H1 (cell line): ENCODE measurements at regions not wholly inside any gene's neighbourhood (a gene's known extent, or its start where the extent isn't known, plus 50 kb on each side); places are given as distances from the start of the nearest gene placed in this dataset.
A peak's percentile ranks its signal among the peaks of the same experiment; 100 is the strongest.

Experiments
- BCL11A ChIP-seq, 2 experiments: IDR thresholded peaks; one replicate each; pipeline ENCODE4 v1.6.1; 2011; ENCODE audit warnings: low read depth in 2 of 2, low read length in 2 of 2, mild to moderate bottlenecking in 2 of 2
- CEBPB ChIP-seq: IDR thresholded peaks from 2 replicates; pipeline ENCODE4 v1.6.1; 2012; ENCODE audit warnings: low read depth, low read length
- CHD7 ChIP-seq: fragments of 300-600 bp; sonication (generic); IDR thresholded peaks from 2 replicates; pipeline ENCODE4 v1.7.1; 2012; ENCODE audit warnings: low read length, moderate library complexity, mild to moderate bottlenecking, inconsistent platforms; ENCODE audit not compliant: insufficient replicate concordance
- E2F6 ChIP-seq: IDR thresholded peaks from 2 replicates; pipeline ENCODE4 v1.6.1; 2012; ENCODE audit warnings: inconsistent platforms
- EP300 ChIP-seq, 2 experiments: IDR thresholded peaks; 1 replicate in 1 of 2; 2 replicates in 1 of 2; pipeline ENCODE4 v1.6.1; 2011 to 2012; ENCODE audit warnings: low read depth in 2 of 2, low read length in 2 of 2, mild to moderate bottlenecking in 2 of 2, borderline replicate concordance in 1 of 2, inconsistent platforms in 1 of 2, moderate library complexity in 1 of 2
- FOSL1 ChIP-seq: IDR thresholded peaks from 2 replicates; pipeline ENCODE4 v1.6.1; 2011; ENCODE audit warnings: mild to moderate bottlenecking, low read depth, low read length, moderate library complexity; ENCODE audit not compliant: insufficient read depth
- POU5F1 ChIP-seq: IDR thresholded peaks from 2 replicates; pipeline ENCODE4 v1.6.1; 2011; ENCODE audit warnings: low read depth, mild to moderate bottlenecking, low read length, moderate library complexity
- RXRA ChIP-seq: IDR thresholded peaks from 2 replicates; pipeline ENCODE4 v1.6.1; 2011; ENCODE audit warnings: low read depth, mild to moderate bottlenecking, low read length, moderate library complexity; ENCODE audit not compliant: insufficient read depth
- SIX5 ChIP-seq: IDR thresholded peaks from 2 replicates; pipeline ENCODE4 v1.6.1; 2011; ENCODE audit warnings: mild to moderate bottlenecking, low read depth, low read length
- SP1 ChIP-seq: IDR thresholded peaks from 2 replicates; pipeline ENCODE4 v1.6.1; 2011; ENCODE audit warnings: low read depth, low read length
- TAF1 ChIP-seq: IDR thresholded peaks from 2 replicates; pipeline ENCODE4 v1.6.1; 2011; ENCODE audit warnings: mild to moderate bottlenecking, low read depth, low read length

- TF ChIP-seq POU5F1 (peak; percentile 76; the same call in 1 of the 2 replicates), SP1 (peak; percentile 80), BCL11A (IDR thresholded peaks at IDR 0.05; ENCODE audit: low read depth in 2 of 2, low read length in 2 of 2) (no peak), E2F6 (no peak), SIX5 (no peak), EP300 (IDR thresholded peaks at IDR 0.05; ENCODE audit: borderline replicate concordance in 1 of 2, low read depth in 2 of 2, low read length in 2 of 2) (peak in 1 of 2 experiments; percentile 79; a peak in 1 of 3 replicates), CEBPB (no peak), RXRA (no peak), CHD7 (peak; percentile 96), TAF1 (peak; percentile 41; the same call in 1 of the 2 replicates), FOSL1 (no peak)
Observed at GRCh38 chr4:112759313-112759712, 122.4 kb downstream of the LARP7 start (continued).
